ENCODE measurements at regions not wholly inside any gene's neighbourhood (a gene's known extent, or its start where the extent isn't known, plus 50 kb on each side); places are given as distances from the start of the nearest gene placed in this dataset.

DNA sequence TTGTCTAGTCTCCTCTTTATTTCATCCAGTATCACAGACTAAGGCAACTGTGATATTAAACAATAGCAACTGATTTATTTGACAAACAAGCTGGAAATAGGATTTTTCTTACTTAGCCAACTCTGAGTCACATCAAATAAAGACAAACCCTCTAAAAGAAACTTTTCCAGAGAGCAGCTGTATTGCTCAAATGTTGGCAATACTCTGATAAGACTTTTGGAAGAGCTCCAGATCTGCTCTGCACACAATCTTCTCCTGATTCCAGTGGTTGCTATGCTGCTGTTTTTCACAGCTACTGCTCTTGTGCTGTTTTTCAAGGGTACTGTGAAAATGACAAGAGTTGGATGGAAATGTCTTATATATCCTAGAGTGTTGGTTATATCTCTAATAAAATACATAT, 1479.2 kb downstream of the SLITRK5 start:
- TF ChIP-seq POLR2AphosphoS5 (IDR thresholded peaks at IDR 0.05; ENCODE audit: borderline replicate concordance, low read depth, low read length) (no peak), FOXP2 (optimal IDR thresholded peaks at IDR 0.05; ENCODE audit: control extremely low read depth, extremely low read length, insufficient read depth) (no peak)
